Renal pelvis (tissue), 1 donor: ENCODE measurements at regions not wholly inside any gene's neighbourhood (a gene's known extent, or its start where the extent isn't known, plus 50 kb on each side); places are given as distances from the start of the nearest gene placed in this dataset.
"Not testable (repeated sequence)": the region's sequence is repeated elsewhere in the genome, so short reads cannot be mapped to it uniquely, and the experiment has no call there.

Experiments
- DNase-seq: peaks from one replicate; pipeline ENCODE4 v3.0.0-alpha.2; 2013

- not testable (repeated sequence) for DNase-seq
Measured at GRCh38 chr1:95297906-95298305, 63.9 kb downstream of the RWDD3 start.

- no peak for DNase-seq
Measured at GRCh38 chr1:95301091-95301490, 67.1 kb downstream of the RWDD3 start.

GRCh38 chr1:95301614-95302013, 67.6 kb downstream of the RWDD3 start:
- DNase-seq: no peak

GRCh38 chr1:95304803-95305202, 70.8 kb downstream of the RWDD3 start:
- DNase-seq: no peak

- DNase-seq: no peak
Measured at GRCh38 chr1:95308276-95309030, 74.4 kb downstream of the RWDD3 start.

GRCh38 chr1:95309031-95309471, 75.0 kb downstream of the RWDD3 start:
- peak; percentile 61 for DNase-seq

GRCh38 chr1:95311014-95311413, 77.0 kb downstream of the RWDD3 start:
- DNase-seq: no peak

GRCh38 chr1:95311762-95312161, 77.8 kb downstream of the RWDD3 start:
- no peak for DNase-seq

GRCh38 chr1:95312181-95312580, 78.2 kb downstream of the RWDD3 start:
- DNase-seq: no peak

- no peak for DNase-seq
Measured at GRCh38 chr1:95313527-95313926, 79.5 kb downstream of the RWDD3 start.

GRCh38 chr1:95321531-95321930, 87.5 kb downstream of the RWDD3 start:
- no peak for DNase-seq

- no peak for DNase-seq
Measured at GRCh38 chr1:95323123-95323522, 89.1 kb downstream of the RWDD3 start.

GRCh38 chr1:95325349-95325748, 91.3 kb downstream of the RWDD3 start:
- DNase-seq: no peak

GRCh38 chr1:95326023-95326422, 92.0 kb downstream of the RWDD3 start:
- DNase-seq: no peak

GRCh38 chr1:95332754-95333153, 98.7 kb downstream of the RWDD3 start:
- DNase-seq: no peak

GRCh38 chr1:95339377-95339776, 105.4 kb downstream of the RWDD3 start:
- no peak for DNase-seq

GRCh38 chr1:95340061-95340460, 106.1 kb downstream of the RWDD3 start:
- DNase-seq: no peak

GRCh38 chr1:95352767-95353166, 118.8 kb downstream of the RWDD3 start:
- DNase-seq: no peak

- no peak for DNase-seq
Measured at GRCh38 chr1:95353194-95353593, 119.2 kb downstream of the RWDD3 start.

GRCh38 chr1:95364546-95364945, 130.5 kb downstream of the RWDD3 start:
- DNase-seq: no peak

- DNase-seq: no peak
Measured at GRCh38 chr1:95366498-95366897, 132.5 kb downstream of the RWDD3 start.

- no peak for DNase-seq
Measured at GRCh38 chr1:95368178-95368577, 134.2 kb downstream of the RWDD3 start.

- DNase-seq: no peak
Measured at GRCh38 chr1:95369985-95370690, 136.1 kb downstream of the RWDD3 start.
